Fibroblast of the aortic adventitia (primary cell): ENCODE measurements at regions not wholly inside any gene's neighbourhood (a gene's known extent, or its start where the extent isn't known, plus 50 kb on each side); places are given as distances from the start of the nearest gene placed in this dataset.
A peak's percentile ranks its signal among the peaks of the same experiment; 100 is the strongest.

ENCODE experiments used
- DNase-seq: peaks from one replicate; pipeline ENCODE4 v3.0.0-alpha.2; 2010; ENCODE audit warnings: low read depth
- H3K4me3 ChIP-seq: 2 replicates; pipeline ENCODE4 v1.5.1; 2011; ENCODE audit warnings: low read depth, mild to moderate bottlenecking, control low read depth, low read length, moderate library complexity
- CTCF ChIP-seq: IDR thresholded peaks from 2 replicates; pipeline ENCODE4 v1.5.1; 2011; ENCODE audit warnings: mild to moderate bottlenecking, low read length, control low read depth, inconsistent platforms; ENCODE audit not compliant: insufficient read depth

- H3K4me3 ChIP-seq, result no peak overlapping the region
Measured at GRCh38 chr5:143601357-143601756, 197.9 kb upstream of the NR3C1 start.

GRCh38 chr5:143600396-143601075 is 197.1 kb upstream of the NR3C1 start:
- peak; percentile 41 for DNase-seq
- H3K4me3 ChIP-seq, result no peak overlapping the region
- no peak for TF ChIP-seq CTCF

More at GRCh38 chr5:143601357-143601756, 197.9 kb upstream of the NR3C1 start:
- no peak for DNase-seq
- no peak for TF ChIP-seq CTCF

- no peak for DNase-seq
- H3K4me3 ChIP-seq, result no peak overlapping the region
- no peak for TF ChIP-seq CTCF
Measured at GRCh38 chr5:143599474-143599873, 196.0 kb upstream of the NR3C1 start.

GRCh38 chr5:143596824-143597223 is 193.3 kb upstream of the NR3C1 start:
- no peak for DNase-seq
- no peak for TF ChIP-seq CTCF
- no peak overlapping the region for H3K4me3 ChIP-seq

- no peak for TF ChIP-seq CTCF
- DNase-seq, result no peak
- no peak overlapping the region for H3K4me3 ChIP-seq
Measured at GRCh38 chr5:143594902-143595818, 191.7 kb upstream of the NR3C1 start.

- TF ChIP-seq CTCF, result no peak
- DNase-seq, result no peak
- no peak overlapping the region for H3K4me3 ChIP-seq
Measured at GRCh38 chr5:143593723-143594122, 190.2 kb upstream of the NR3C1 start.
